ENCODE measurements at regions not wholly inside any gene's neighbourhood (a gene's known extent, or its start where the extent isn't known, plus 50 kb on each side); places are given as distances from the start of the nearest gene placed in this dataset.

GRCh38 chr17:69714669-69715068 is 300.2 kb downstream of the MAP2K6 start:
- POLR2A ChIA-PET: interaction anchor here (0.7 kb wide), 1 partner anchor 28 kb away, joined by 3 read pairs; no protein-coding TSS in a partner anchor
- no peaks in the 10 kb centered on the region for H4K20me1 ChIP-seq (replicated peaks; ENCODE audit: control insufficient read depth, insufficient read depth, low read length)
- H3K4me1 ChIP-seq (replicated peaks in 1 of 2; ENCODE audit: control insufficient read depth in 2 of 2, insufficient read depth in 2 of 2, low read length in 2 of 2): no peaks in the 10 kb centered on the region
- no TSS peak for BruUV-seq (replicated peaks)
- ATAC-seq: no peak
- no peak for DNase-seq (ENCODE audit: extremely low read depth in 1 of 4, low spot score in 3 of 4)
- H3K9ac ChIP-seq (ENCODE audit: insufficient read depth in 1 of 2, low read depth in 2 of 2, low read length in 2 of 2): no peak overlapping the region
- CTCF ChIA-PET (ENCODE audit: low intra/inter-chr PET ratio): no interaction called here
- no peaks in the 10 kb centered on the region for H3K9me1 ChIP-seq (ENCODE audit: control insufficient read depth, insufficient read depth, low read length)
- H2AFZ ChIP-seq (ENCODE audit: low read depth, low read length): no peak overlapping the region
- no peaks in the 10 kb centered on the region for H3K79me2 ChIP-seq (ENCODE audit: control insufficient read depth, insufficient read depth, low read length)
- no peaks in the 10 kb centered on the region for H3K9me3 ChIP-seq (replicated peaks; ENCODE audit: control insufficient read depth, insufficient read depth, low read depth, low read length)
- H3K27me3 ChIP-seq (ENCODE audit: control insufficient read depth in 2 of 2, insufficient read depth in 2 of 2, low read length in 2 of 2): no peaks in the 10 kb centered on the region
- in situ Hi-C loops (cut with MboI) (no loop called here), intact Hi-C loops (cut with micrococcal nuclease) (no loop called here)
- WGBS (ENCODE audit: insufficient coverage, low coverage, missing lambda C conversion rate): 7% methylated on average over 2 of the region's 2 CpGs
- no peak overlapping the region for H3K4me3 ChIP-seq
- TF ChIP-seq, protein P1, sequence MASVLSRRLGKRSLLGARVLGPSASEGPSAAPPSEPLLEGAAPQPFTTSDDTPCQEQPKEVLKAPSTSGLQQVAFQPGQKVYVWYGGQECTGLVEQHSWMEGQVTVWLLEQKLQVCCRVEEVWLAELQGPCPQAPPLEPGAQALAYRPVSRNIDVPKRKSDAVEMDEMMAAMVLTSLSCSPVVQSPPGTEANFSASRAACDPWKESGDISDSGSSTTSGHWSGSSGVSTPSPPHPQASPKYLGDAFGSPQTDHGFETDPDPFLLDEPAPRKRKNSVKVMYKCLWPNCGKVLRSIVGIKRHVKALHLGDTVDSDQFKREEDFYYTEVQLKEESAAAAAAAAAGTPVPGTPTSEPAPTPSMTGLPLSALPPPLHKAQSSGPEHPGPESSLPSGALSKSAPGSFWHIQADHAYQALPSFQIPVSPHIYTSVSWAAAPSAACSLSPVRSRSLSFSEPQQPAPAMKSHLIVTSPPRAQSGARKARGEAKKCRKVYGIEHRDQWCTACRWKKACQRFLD (CRISPR knock-in tag; IDR thresholded peaks at IDR 0.05): no peak
- no peak for TF ChIP-seq SRF (CRISPR knock-in tag; IDR thresholded peaks at IDR 0.05)
- no peaks in the 10 kb centered on the region for H3K36me3 ChIP-seq (ENCODE audit: control insufficient read depth, insufficient read depth, low read length)
- no peak overlapping the region for H3K4me2 ChIP-seq (ENCODE audit: insufficient read depth, low read length)
- H3K27ac ChIP-seq (ENCODE audit: extremely low read depth, low read depth, low read length): no peak overlapping the region
- no peak for FAIRE-seq

DNA sequence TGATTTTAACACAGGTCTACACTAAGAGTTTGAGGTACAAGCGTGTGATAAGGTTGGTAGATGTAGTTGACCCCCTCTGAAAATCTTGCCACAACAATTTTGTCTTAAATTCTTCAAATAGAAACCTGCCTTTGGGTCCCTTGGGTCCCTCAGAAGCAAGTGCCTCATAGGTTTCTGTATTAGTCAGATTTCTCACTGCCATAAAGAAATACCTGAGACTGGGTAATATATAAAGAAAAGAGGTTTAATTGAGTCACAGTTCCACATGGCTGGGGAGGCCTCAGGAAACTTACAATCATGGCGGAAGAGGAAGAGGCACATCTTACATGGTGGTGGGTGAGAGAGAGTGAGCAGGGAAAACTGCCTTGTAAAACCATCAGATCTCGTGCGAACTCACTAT is 301.2 kb downstream of the MAP2K6 start:
- Histone ChIP-seq H3K79me2 (ENCODE audit: control insufficient read depth, insufficient read depth, low read length) (no peaks in the 10 kb centered on the region), H3K36me3 (ENCODE audit: control insufficient read depth, insufficient read depth, low read length) (no peaks in the 10 kb centered on the region), H3K4me2 (ENCODE audit: insufficient read depth, low read length) (no peak overlapping the region), H3K9me3 (replicated peaks; ENCODE audit: control insufficient read depth, insufficient read depth, low read depth, low read length) (no peaks in the 10 kb centered on the region), H2AFZ (ENCODE audit: low read depth, low read length) (no peak overlapping the region), H4K20me1 (replicated peaks; ENCODE audit: control insufficient read depth, insufficient read depth, low read length) (no peaks in the 10 kb centered on the region), H3K4me1 (replicated peaks in 1 of 2; ENCODE audit: control insufficient read depth in 2 of 2, insufficient read depth in 2 of 2, low read length in 2 of 2) (no peaks in the 10 kb centered on the region), H3K27me3 (ENCODE audit: control insufficient read depth in 2 of 2, insufficient read depth in 2 of 2, low read length in 2 of 2) (no peaks in the 10 kb centered on the region), H3K9ac (ENCODE audit: insufficient read depth in 1 of 2, low read depth in 2 of 2, low read length in 2 of 2) (no peak overlapping the region), H3K4me3 (no peak overlapping the region), H3K9me1 (ENCODE audit: control insufficient read depth, insufficient read depth, low read length) (no peaks in the 10 kb centered on the region), H3K27ac (ENCODE audit: extremely low read depth, low read depth, low read length) (no peak overlapping the region)
- no TSS peak for BruUV-seq (replicated peaks)
- in situ Hi-C loops (cut with MboI): no loop called here
- 0% methylated on average over 4 of the region's 4 CpGs for WGBS (ENCODE audit: insufficient coverage, low coverage, missing lambda C conversion rate)
- ATAC-seq: no peak
- DNase-seq (ENCODE audit: extremely low read depth in 1 of 4, low spot score in 3 of 4): no peak
- intact Hi-C loops (cut with micrococcal nuclease): no loop called here
- FAIRE-seq: no peak
- ChIA-PET CTCF (ENCODE audit: low intra/inter-chr PET ratio) (no interaction called here), POLR2A (no interaction called here)
- TF ChIP-seq POLR2AphosphoS2 (IDR thresholded peaks at IDR 0.05; ENCODE audit: low read length) (no peak), BRF1 (IDR thresholded peaks at IDR 0.05; ENCODE audit: borderline replicate concordance, extremely low read depth, insufficient read length) (no peak), JUN (IDR thresholded peaks at IDR 0.05; ENCODE audit: borderline replicate concordance, low read depth, low read length) (no peak), JUN (CRISPR knock-in tag; IDR thresholded peaks at IDR 0.05; ENCODE audit: borderline replicate concordance) (no peak), ZC3H4 (CRISPR knock-in tag; IDR thresholded peaks at IDR 0.05; ENCODE audit: borderline replicate concordance) (no peak), CREB3 (tag; conservative IDR thresholded peaks at IDR 0.05; ENCODE audit: low read depth) (no peak), NCOA6 (IDR thresholded peaks at IDR 0.05) (no peak), SRF (CRISPR knock-in tag; IDR thresholded peaks at IDR 0.05) (no peak), RFX5 (IDR thresholded peaks at IDR 0.05; ENCODE audit: low read depth, low read length) (no peak), HNRNPLL (IDR thresholded peaks at IDR 0.05; ENCODE audit: low read depth, low read length, poor library complexity, severe bottlenecking) (no peak), ELF1 (tag; IDR thresholded peaks at IDR 0.05) (no peak)
- TF ChIP-seq, protein P2, sequence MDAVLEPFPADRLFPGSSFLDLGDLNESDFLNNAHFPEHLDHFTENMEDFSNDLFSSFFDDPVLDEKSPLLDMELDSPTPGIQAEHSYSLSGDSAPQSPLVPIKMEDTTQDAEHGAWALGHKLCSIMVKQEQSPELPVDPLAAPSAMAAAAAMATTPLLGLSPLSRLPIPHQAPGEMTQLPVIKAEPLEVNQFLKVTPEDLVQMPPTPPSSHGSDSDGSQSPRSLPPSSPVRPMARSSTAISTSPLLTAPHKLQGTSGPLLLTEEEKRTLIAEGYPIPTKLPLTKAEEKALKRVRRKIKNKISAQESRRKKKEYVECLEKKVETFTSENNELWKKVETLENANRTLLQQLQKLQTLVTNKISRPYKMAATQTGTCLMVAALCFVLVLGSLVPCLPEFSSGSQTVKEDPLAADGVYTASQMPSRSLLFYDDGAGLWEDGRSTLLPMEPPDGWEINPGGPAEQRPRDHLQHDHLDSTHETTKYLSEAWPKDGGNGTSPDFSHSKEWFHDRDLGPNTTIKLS (IDR thresholded peaks at IDR 0.05; ENCODE audit: borderline replicate concordance, low read depth): no peak

Measured in K562 (cell line).